ENCODE measurements at regions not wholly inside any gene's neighbourhood (a gene's known extent, or its start where the extent isn't known, plus 50 kb on each side); places are given as distances from the start of the nearest gene placed in this dataset.

- 86% methylated on average over 5 of the region's 5 CpGs for WGBS (ENCODE audit: low lambda C conversion rate)
- no peak overlapping the region for H3K9ac ChIP-seq
- no peak overlapping the region for H3K4me3 ChIP-seq (ENCODE audit: low read depth in 2 of 2, low read length in 1 of 2)
- no peak overlapping the region for H3K4me2 ChIP-seq
- no peaks in the 10 kb centered on the region for H3K27me3 ChIP-seq (ENCODE audit: insufficient read depth)
- no peak overlapping the region for H2AFZ ChIP-seq (ENCODE audit: low read depth)
- no peak for DNase-seq
- no peaks in the 10 kb centered on the region for H3F3A ChIP-seq (replicated peaks; ENCODE audit: insufficient read depth)
- no peaks in the 10 kb centered on the region for H3K79me2 ChIP-seq (ENCODE audit: insufficient read depth)
- H3K9me3 ChIP-seq = no peaks in the 10 kb centered on the region
- POLR2A ChIA-PET = no interaction called here
- no peaks in the 10 kb centered on the region for H4K20me1 ChIP-seq (ENCODE audit: insufficient read depth)
- H3K9me2 ChIP-seq = no peaks in the 10 kb centered on the region
- H3K36me3 ChIP-seq (replicated peaks in 1 of 2; ENCODE audit: control insufficient read depth in 1 of 2, insufficient read depth in 2 of 2, low read length in 1 of 2) = no peaks in the 10 kb centered on the region
- CTCF ChIA-PET = interaction anchor here (0.9 kb wide), 1 partner anchor 9 kb away, joined by 3 read pairs; no protein-coding TSS in a partner anchor
- TF ChIP-seq IRF3 (IDR thresholded peaks at IDR 0.05; ENCODE audit: low read depth, low read length) (no peak), PBX3 (IDR thresholded peaks at IDR 0.05) (no peak), MEF2A (IDR thresholded peaks at IDR 0.05; ENCODE audit: borderline replicate concordance, low read depth) (no peak), TEAD4 (IDR thresholded peaks at IDR 0.05; ENCODE audit: borderline replicate concordance, insufficient read depth) (no peak), NFIC (IDR thresholded peaks at IDR 0.05; ENCODE audit: borderline replicate concordance) (no peak), RCOR1 (IDR thresholded peaks at IDR 0.05; ENCODE audit: low read length) (no peak), FOXM1 (IDR thresholded peaks at IDR 0.05; ENCODE audit: low read depth) (no peak), REST (IDR thresholded peaks at IDR 0.05; ENCODE audit: low read depth, low read length) (no peak)
- peaks cover 0 to 10% of the 10 kb centered on the region in 2 experiments; a peak in 2 of 4 replicates for H3K4me1 ChIP-seq (ENCODE audit: control insufficient read depth in 1 of 2, insufficient read depth in 2 of 2, low read depth in 1 of 2, low read length in 1 of 2)
- no peak overlapping the region for H3K27ac ChIP-seq (ENCODE audit: low read depth in 2 of 2, low read length in 1 of 2)
These were observed 84.7 kb upstream of the MDM1 start for GRCh38 chr12:68416826-68417225.

DNA sequence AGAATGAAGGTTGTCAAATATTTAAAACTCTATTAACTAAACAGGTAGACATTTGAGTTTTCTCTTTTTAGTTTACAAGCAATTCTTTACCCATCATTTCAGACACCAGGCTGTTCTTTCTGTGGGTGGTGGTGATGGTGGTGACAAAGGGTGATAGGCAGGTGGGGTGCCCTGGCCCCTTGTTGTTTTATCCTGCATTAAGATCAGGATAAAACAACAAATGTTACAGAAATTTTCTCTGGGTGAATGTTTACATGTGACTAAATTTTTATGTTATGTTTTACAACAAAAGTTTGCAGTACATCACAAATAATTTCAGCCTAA is 85.9 kb upstream of the MDM1 start:
- H3K36me3 ChIP-seq (replicated peaks in 1 of 2; ENCODE audit: control insufficient read depth in 1 of 2, insufficient read depth in 2 of 2, low read length in 1 of 2) = no peaks in the 10 kb centered on the region
- H3K9me3 ChIP-seq = no peaks in the 10 kb centered on the region
- TF ChIP-seq YY1 (IDR thresholded peaks at IDR 0.05; ENCODE audit: low read depth) (no peak), RCOR1 (IDR thresholded peaks at IDR 0.05; ENCODE audit: low read length) (no peak), PBX3 (IDR thresholded peaks at IDR 0.05) (no peak)
- no peaks in the 10 kb centered on the region for H3F3A ChIP-seq (replicated peaks; ENCODE audit: insufficient read depth)
- H3K4me2 ChIP-seq = no peak overlapping the region
- H3K79me2 ChIP-seq (ENCODE audit: insufficient read depth) = no peaks in the 10 kb centered on the region
- no peak overlapping the region for H3K27ac ChIP-seq (ENCODE audit: low read depth in 2 of 2, low read length in 1 of 2)
- H3K4me1 ChIP-seq (ENCODE audit: control insufficient read depth in 1 of 2, insufficient read depth in 2 of 2, low read depth in 1 of 2, low read length in 1 of 2) = peaks cover 0 to 10% of the 10 kb centered on the region in 2 experiments; a peak in 2 of 4 replicates
- H3K9ac ChIP-seq = no peak overlapping the region
- no peak overlapping the region for H3K4me3 ChIP-seq (ENCODE audit: low read depth in 2 of 2, low read length in 1 of 2)
- H3K9me2 ChIP-seq = no peaks in the 10 kb centered on the region
- POLR2A ChIA-PET = no interaction called here
- no peak for DNase-seq
- CTCF ChIA-PET = no interaction called here
- no peak overlapping the region for H2AFZ ChIP-seq (ENCODE audit: low read depth)
- H3K27me3 ChIP-seq (ENCODE audit: insufficient read depth) = no peaks in the 10 kb centered on the region
- no peaks in the 10 kb centered on the region for H4K20me1 ChIP-seq (ENCODE audit: insufficient read depth)
